ENCODE measurements at regions not wholly inside any gene's neighbourhood (a gene's known extent, or its start where the extent isn't known, plus 50 kb on each side); places are given as distances from the start of the nearest gene placed in this dataset.

GRCh38 chr5:155870636-155871035 lies 456.3 kb upstream of the SGCD start:
- DNase-seq = no peak

GRCh38 chr5:155871623-155872022 lies 455.3 kb upstream of the SGCD start:
- DNase-seq = no peak

- no peak for DNase-seq
Measured at GRCh38 chr5:155872629-155873220, 454.2 kb upstream of the SGCD start.

GRCh38 chr5:155878991-155879575 lies 447.9 kb upstream of the SGCD start:
- no peak for DNase-seq

DNA sequence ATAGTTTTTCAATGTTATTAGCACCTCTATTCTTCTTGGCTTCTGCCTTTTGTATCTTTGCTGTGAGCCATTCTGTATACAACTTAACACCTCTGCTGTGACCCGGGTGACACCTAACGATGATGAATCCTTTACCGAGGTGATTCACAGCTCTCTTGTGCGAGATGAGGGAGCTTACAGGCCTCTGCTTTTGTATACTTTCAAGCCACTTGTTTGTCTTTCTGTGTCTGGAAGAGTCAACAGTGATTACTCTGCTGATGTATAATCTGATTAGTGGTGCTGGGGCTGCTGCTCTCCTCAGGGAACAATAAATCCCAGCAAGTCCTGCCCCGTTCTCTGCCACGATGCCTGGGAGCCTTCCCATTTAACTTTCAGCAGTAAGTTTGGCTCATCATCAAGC lies 442.9 kb upstream of the SGCD start:
- DNase-seq = no peak

DNA sequence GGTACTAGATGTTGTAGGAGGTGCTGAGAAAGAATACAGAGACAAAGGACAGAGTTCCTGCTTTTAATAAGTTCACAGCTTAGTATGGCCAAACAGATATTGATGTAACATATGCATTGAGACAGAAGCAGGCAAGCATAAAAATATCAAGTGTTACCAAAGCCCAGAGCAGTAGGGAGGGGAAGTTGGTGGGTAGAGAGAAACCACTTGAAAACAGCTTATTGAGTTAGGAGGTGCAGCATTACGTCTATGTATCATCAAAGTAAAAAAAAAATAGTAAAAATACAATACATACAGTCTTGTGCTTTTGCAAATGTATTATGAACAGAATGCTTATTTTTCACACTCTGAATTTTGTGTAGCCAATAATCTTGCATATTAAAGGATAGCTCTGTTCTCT lies 441.8 kb upstream of the SGCD start:
- DNase-seq = no peak

GRCh38 chr5:155886311-155887031 lies 440.5 kb upstream of the SGCD start:
- no peak for DNase-seq

DNA sequence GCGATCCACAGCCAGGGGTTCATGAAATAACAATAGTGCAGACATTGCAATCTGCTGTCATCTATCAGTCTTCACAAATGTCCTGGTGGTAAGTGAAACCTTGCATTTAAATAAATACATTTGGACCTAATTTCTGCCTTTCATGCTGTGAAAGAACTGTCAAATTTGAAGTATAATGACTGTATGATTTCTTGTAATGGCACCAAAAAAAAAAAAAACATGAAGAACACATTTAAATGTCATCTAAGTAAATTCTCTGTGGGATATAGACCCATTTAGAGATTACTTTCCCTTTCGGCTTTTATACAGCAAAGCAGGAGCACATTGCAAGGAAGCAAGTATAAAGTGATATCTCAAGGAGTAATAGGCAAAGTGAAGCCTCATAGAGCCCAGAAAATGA lies 431.5 kb upstream of the SGCD start:
- no peak for DNase-seq

- no peak for DNase-seq
Measured at GRCh38 chr5:155897761-155898160, 429.2 kb upstream of the SGCD start.

GRCh38 chr5:155898284-155898683 lies 428.7 kb upstream of the SGCD start:
- DNase-seq = no peak

DNA sequence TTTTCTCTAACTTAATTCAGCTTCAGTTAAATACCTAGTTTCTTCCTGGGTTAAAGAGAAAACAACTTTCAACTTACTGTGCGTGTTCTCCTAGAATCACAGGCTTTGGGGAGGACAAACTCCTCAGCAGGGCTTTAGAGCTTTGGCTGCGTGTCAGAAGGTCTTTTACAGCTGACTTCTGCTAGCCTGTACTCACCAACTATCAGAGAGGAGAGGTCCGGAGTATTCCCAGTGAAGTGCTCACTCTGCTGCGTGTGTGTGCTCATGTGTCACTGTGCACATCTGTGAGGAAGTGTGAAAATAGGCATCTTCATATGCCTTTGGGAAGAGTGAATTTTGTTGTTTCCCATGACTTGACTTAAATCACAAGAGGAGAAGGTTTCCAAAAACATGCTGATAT lies 423.2 kb upstream of the SGCD start:
- DNase-seq = no peak

DNA sequence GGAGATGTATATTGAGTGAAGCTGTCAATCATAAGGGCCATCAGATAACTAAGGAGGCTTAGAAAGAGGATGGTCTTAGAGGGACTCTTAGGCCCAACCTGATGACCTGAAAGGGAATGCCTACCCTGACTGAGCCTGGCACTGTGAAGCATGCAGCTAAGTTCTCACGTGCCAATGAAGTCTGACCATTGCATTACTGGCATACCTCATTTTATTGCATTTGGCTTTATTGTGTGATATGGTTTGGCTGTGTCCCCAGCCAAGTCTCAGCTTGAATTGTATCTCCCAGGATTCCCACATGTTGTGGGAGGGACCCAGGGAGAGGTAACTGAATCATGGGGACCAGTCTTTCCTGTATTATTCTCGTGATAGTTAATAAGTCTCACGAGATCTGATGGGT lies 421.6 kb upstream of the SGCD start:
- no peak for DNase-seq

- no peak for DNase-seq
Measured at GRCh38 chr5:155906046-155906445, 420.9 kb upstream of the SGCD start.

- no peak for DNase-seq
Measured at GRCh38 chr5:155908543-155908942, 418.4 kb upstream of the SGCD start.

GRCh38 chr5:155912291-155912690 lies 414.7 kb upstream of the SGCD start:
- DNase-seq = no peak

GRCh38 chr5:155914766-155915165 lies 412.2 kb upstream of the SGCD start:
- DNase-seq = no peak

DNA sequence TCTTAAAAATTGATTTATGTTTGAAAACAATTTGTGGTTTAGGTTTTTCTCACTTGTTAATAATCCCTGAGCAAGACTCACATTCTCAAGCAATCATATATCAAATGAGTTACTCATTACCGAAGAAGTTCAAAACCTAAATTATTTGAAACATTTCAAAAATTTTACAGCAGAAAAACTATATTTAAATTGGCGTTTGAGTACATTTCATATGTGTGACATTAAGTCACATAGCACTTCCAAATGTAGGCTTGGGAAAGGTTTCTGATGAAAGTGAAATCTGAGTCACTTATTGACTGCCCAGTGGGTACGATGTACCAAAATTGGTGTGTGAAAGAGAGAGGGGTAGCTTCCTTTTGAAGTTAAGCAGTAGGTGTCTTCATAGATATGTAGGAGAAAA lies 411.4 kb upstream of the SGCD start:
- no peak for DNase-seq

GRCh38 chr5:155919126-155919525 lies 407.8 kb upstream of the SGCD start:
- DNase-seq = no peak

DNA sequence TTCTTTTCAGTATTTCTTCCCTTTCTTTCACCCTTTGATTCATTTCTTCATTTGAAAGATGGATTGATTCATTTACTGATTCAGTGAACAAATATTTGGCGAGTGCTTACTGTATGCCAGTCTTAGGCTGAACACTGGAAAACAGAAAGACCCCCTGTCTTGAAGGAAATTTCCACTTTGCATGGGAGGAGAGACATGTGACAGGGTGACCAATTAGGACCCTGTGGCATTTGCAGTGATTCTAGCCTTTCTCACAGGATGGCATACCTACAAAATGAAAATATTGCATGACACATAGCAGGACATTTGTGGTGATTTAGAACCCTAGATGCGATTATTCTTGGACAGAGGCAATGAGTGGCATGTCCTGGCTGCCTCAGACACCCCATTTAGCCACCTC lies 407.2 kb upstream of the SGCD start:
- DNase-seq = no peak

DNA sequence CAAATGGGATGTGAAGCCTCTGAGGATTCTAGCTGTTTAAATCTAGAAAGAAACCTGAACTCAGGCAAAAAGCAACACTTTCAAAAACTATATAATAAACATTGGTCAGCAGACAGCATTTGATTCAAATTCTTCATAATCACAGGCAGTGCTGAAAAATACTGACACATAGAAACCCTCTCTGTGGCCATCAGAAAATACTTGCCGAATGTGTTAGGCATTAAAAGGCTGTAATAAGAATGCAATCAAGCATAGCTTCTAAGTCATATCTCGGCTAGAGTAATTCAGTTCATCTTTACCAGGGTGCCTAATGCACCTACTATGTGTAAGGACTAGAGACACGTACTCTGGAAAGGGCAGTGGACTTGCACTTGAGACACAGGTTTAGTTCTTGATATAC lies 405.3 kb upstream of the SGCD start:
- DNase-seq = no peak

DNA sequence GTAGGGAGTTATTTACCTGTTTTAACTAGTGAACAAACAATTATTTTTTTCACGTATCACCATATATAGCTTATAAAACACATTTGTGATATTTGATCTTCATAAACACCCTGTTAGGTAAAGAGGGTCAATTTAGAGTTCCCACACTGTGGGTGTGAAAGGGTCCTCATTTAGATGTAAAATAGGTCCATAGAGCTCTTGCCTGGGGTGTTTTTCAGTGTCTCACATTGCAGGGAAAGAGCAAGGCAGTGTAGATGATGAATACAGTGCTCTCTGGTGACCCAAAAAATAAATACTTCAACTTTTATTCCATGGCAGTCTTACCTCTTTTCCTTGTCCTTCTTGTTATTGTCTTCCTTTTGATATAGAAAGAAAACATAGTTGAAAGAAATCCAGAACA lies 403.2 kb upstream of the SGCD start:
- no peak for DNase-seq

- DNase-seq = no peak
Measured at GRCh38 chr5:155926031-155926430, 400.9 kb upstream of the SGCD start.

DNA sequence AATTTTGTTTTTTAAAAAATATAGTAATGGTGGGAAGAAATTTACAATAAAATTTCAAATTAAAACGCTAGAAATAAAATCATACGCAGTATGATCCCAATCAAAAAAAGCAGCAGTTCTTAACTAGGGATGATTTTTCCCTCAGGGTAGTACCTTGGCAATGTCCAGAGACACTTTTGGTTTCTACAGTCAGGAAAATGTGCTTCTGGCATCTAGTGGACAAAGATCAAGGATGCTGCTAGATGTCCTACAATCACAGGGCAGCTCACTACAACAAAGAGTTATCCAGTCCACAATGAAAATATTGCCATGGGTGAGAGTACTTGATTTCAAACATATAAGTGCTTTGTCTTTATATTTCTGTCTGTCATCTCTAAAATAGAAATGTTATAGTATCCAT lies 400.2 kb upstream of the SGCD start:
- no peak for DNase-seq

DNA sequence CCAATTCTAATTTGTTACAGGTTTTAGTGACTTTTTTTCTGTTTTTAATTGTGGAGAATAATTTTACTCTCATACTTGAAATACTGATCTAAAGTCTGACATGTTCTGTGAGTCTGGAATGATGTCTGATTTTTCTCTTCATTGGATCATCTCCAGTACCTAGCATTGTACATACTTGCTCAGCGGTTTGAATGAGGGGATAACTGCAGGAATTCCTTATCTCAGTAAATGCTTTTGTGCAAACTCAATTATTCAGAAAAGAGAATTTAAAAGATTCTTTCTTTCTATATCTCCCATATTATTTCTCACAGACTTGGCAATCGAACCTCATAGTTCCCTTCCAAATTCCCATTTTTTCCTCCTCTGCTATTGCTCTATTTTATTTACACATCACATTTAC lies 397.9 kb upstream of the SGCD start:
- no peak for DNase-seq

DNA sequence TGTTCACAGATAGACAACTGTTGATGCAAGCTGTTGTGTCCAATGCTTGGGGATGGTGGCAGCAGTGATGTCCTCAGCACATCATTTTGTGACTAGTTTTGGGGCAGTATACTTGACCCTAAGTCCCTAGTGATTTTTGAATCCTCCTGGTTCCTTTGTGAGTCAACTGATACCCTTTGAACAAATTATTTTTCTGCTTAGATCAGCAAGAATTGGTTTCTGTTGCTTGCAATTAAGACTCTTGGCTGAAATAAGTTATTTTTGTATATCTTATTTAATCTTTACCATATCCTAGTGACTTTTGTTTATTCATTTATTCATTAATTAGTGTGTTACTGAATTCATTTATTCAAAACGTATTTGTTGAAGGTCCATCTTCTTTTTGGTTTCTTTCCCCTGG lies 392.0 kb upstream of the SGCD start:
- no peak for DNase-seq
